ENCODE measurements at regions not wholly inside any gene's neighbourhood (a gene's known extent, or its start where the extent isn't known, plus 50 kb on each side); places are given as distances from the start of the nearest gene placed in this dataset.
"Not testable (repeated sequence)": the region's sequence is repeated elsewhere in the genome, so short reads cannot be mapped to it uniquely, and the experiment has no call there.

- not testable (repeated sequence) for TF ChIP-seq CTCF (IDR thresholded peaks at IDR 0.05 in 4 of 5, conservative IDR thresholded peaks at IDR 0.05 in 1 of 5); POLR2A (IDR thresholded peaks at IDR 0.05)
These were observed 184.5 kb downstream of the NPIPB11 start for GRCh38 chr16:29222008-29222407.

All from gastrocnemius medialis (tissue), 4 donors.